IMR-90 (cell line): ENCODE measurements at regions not wholly inside any gene's neighbourhood (a gene's known extent, or its start where the extent isn't known, plus 50 kb on each side); places are given as distances from the start of the nearest gene placed in this dataset.

Source experiments
- ATAC-seq: fragments of 200-7000 bp; cut with Tn5 transposase; 2 replicates; pipeline ENCODE4 v1.9.1; 2020; ENCODE audit warnings: low read depth, mild to moderate bottlenecking, moderate library complexity
- BruUV-seq: library from RNA; stranded (reverse); fragments of 400-500 nt; replicated peaks from 2 replicates; lab custom pipeline; 2021; lab: Mats Ljungman, UMichigan
- CTCF ChIA-PET: fragments of 300-600 bp; formaldehyde crosslinking; extraction: SDS; loops from one replicate; lab custom pipeline; 2021; ENCODE audit warnings: antibody characterized with exemption; lab: Yijun Ruan, JAX
- POLR2A ChIA-PET: fragments of 300-600 bp; sonication (Branson Sonifier 250); formaldehyde crosslinking; loops from one replicate; lab custom pipeline; 2022; ENCODE audit warnings: antibody characterized with exemption; ENCODE audit not compliant: unreplicated experiment; lab: Charles Lee
- DNase-seq: peaks from one replicate; pipeline ENCODE4 v3.0.0; 2013
- H2AFZ ChIP-seq: replicated peaks from 2 replicates; pipeline ENCODE3; 2013; ENCODE audit warnings: low read length, mild to moderate bottlenecking; ENCODE audit not compliant: poor library complexity
- H2AK5ac ChIP-seq: 2 replicates; pipeline ENCODE4 v1.6.1; 2013; ENCODE audit warnings: low read depth, low read length, inconsistent platforms
- H2AK9ac ChIP-seq: replicated peaks from 2 replicates; pipeline ENCODE3; 2013; ENCODE audit warnings: mild to moderate bottlenecking, low read depth, low read length, moderate library complexity; ENCODE audit not compliant: poor library complexity
- H2BK120ac ChIP-seq: 2 replicates; pipeline ENCODE4 v1.6.1; 2013; ENCODE audit warnings: low read depth, low read length, inconsistent platforms
- H2BK15ac ChIP-seq: 3 replicates; pipeline ENCODE4 v1.6.1; 2013; ENCODE audit warnings: low read depth, low read length, inconsistent platforms
- H2BK20ac ChIP-seq: 2 replicates; pipeline ENCODE4 v1.6.1; 2013; ENCODE audit warnings: low read depth, mild to moderate bottlenecking, inconsistent platforms, low read length, moderate library complexity
- H2BK5ac ChIP-seq: 2 replicates; pipeline ENCODE4 v1.6.1; 2013; ENCODE audit warnings: mild to moderate bottlenecking, low read depth, low read length, inconsistent platforms; ENCODE audit not compliant: poor library complexity, severe bottlenecking
- H3K14ac ChIP-seq: replicated peaks from 2 replicates; pipeline ENCODE4 v1.6.1; 2013; ENCODE audit warnings: low read depth, low read length, inconsistent platforms
- H3K18ac ChIP-seq: 2 replicates; pipeline ENCODE4 v1.6.1; 2013; ENCODE audit warnings: low read depth, low read length, control low read depth
- H3K23ac ChIP-seq: 2 replicates; pipeline ENCODE4 v1.6.1; 2013; ENCODE audit warnings: low read depth, low read length, inconsistent platforms
- H3K27ac ChIP-seq: 2 replicates; pipeline ENCODE4 v1.5.1; 2013; ENCODE audit warnings: mild to moderate bottlenecking, control low read depth, low read length; ENCODE audit not compliant: insufficient read depth
- H3K27me3 ChIP-seq: 2 replicates; pipeline ENCODE4 v1.6.1; 2013; ENCODE audit warnings: low read length; ENCODE audit not compliant: control insufficient read depth, insufficient read depth
- H3K36me3 ChIP-seq: 2 replicates; pipeline ENCODE4 v1.6.1; 2013; ENCODE audit warnings: low read length, mixed read lengths; ENCODE audit not compliant: control insufficient read depth, insufficient read depth
- H3K4ac ChIP-seq: 2 replicates; pipeline ENCODE4 v1.6.1; 2013; ENCODE audit warnings: low read depth, low read length, inconsistent platforms
- H3K4me1 ChIP-seq: 2 replicates; pipeline ENCODE4 v1.6.1; 2013; ENCODE audit warnings: low read length, mixed read lengths; ENCODE audit not compliant: control insufficient read depth, insufficient read depth
- H3K4me2 ChIP-seq: 2 replicates; pipeline ENCODE4 v1.6.1; 2013; ENCODE audit warnings: low read depth, mild to moderate bottlenecking, control low read depth, low read length, moderate library complexity
- H3K4me3 ChIP-seq: 2 replicates; pipeline ENCODE4 v1.5.1; 2013; ENCODE audit warnings: low read depth, mild to moderate bottlenecking, control low read depth, low read length, moderate library complexity; ENCODE audit not compliant: insufficient read depth
- H3K56ac ChIP-seq: 2 replicates; pipeline ENCODE4 v1.6.1; 2013; ENCODE audit warnings: low read length, inconsistent platforms; ENCODE audit not compliant: insufficient read depth; ENCODE audit errors: extremely low read depth
- H3K79me1 ChIP-seq, 2 experiments: 2 replicates each; pipeline ENCODE4 v1.6.1; 2013; ENCODE audit warnings: low read length in 2 of 2, inconsistent platforms in 1 of 2, low read depth in 1 of 2
- H3K9ac ChIP-seq: 2 replicates; pipeline ENCODE4 v1.6.1; 2013; ENCODE audit warnings: low read depth, low read length, control low read depth
- H3K9me1 ChIP-seq: 2 replicates; pipeline ENCODE4 v1.6.1; 2013; ENCODE audit warnings: low read length, inconsistent platforms; ENCODE audit not compliant: insufficient read depth
- H3K9me3 ChIP-seq: 2 replicates; pipeline ENCODE4 v1.6.1; 2013; ENCODE audit warnings: low read length; ENCODE audit not compliant: control insufficient read depth, insufficient read depth
- H4K20me1 ChIP-seq: 2 replicates; pipeline ENCODE4 v1.6.1; 2013; ENCODE audit warnings: low read length, inconsistent platforms; ENCODE audit not compliant: insufficient read depth
- H4K5ac ChIP-seq: 2 replicates; pipeline ENCODE4 v1.6.1; 2013; ENCODE audit warnings: mild to moderate bottlenecking, low read depth, low read length, control low read depth
- H4K8ac ChIP-seq, 2 experiments: 2 replicates each; pipeline ENCODE4 v1.6.1; 2013; ENCODE audit warnings: low read depth in 2 of 2, low read length in 2 of 2, control low read depth in 1 of 2, inconsistent platforms in 1 of 2
- H4K91ac ChIP-seq: 2 replicates; pipeline ENCODE4 v1.6.1; 2013; ENCODE audit warnings: low read depth, low read length, inconsistent platforms; ENCODE audit not compliant: insufficient read depth
- BHLHE40 ChIP-seq: fragments of 150-350 bp; IDR thresholded peaks from 2 replicates; pipeline ENCODE4 v1.6.1; 2016; ENCODE audit warnings: mild to moderate bottlenecking, low read depth, low read length
- FOS ChIP-seq: fragments of 150-350 bp; IDR thresholded peaks from 2 replicates; pipeline ENCODE4 v1.6.1; 2016; ENCODE audit warnings: low read depth, low read length
- MAFK ChIP-seq: IDR thresholded peaks from 2 replicates; pipeline ENCODE4 v1.6.1; 2012; ENCODE audit warnings: low read depth, low read length, improper control_type of control experiment
- NFE2L2 ChIP-seq: fragments of 150-350 bp; IDR thresholded peaks from 2 replicates; pipeline ENCODE4 v1.6.1; 2016; ENCODE audit warnings: low read depth, mild to moderate bottlenecking, low read length
- POLR2A ChIP-seq: IDR thresholded peaks from 2 replicates; pipeline ENCODE4 v1.6.1; 2012; ENCODE audit warnings: mild to moderate bottlenecking, low read depth, low read length
- RAD21 ChIP-seq: IDR thresholded peaks from 2 replicates; pipeline ENCODE4 v1.6.1; 2012; ENCODE audit warnings: low read length, improper control_type of control experiment
- RCOR1 ChIP-seq: IDR thresholded peaks from 2 replicates; pipeline ENCODE4 v1.6.1; 2012; ENCODE audit warnings: mild to moderate bottlenecking, low read length, improper control_type of control experiment; ENCODE audit not compliant: insufficient replicate concordance
- SMC3 ChIP-seq: fragments of 150-350 bp; IDR thresholded peaks from 2 replicates; pipeline ENCODE4 v1.6.1; 2016; ENCODE audit warnings: low read depth, mild to moderate bottlenecking, antibody characterized with exemption, low read length, moderate library complexity
- WGBS, 2 experiments: methylation state at CpG; one replicate each; pipeline versions ENCODE4 v1.1.5 to v1.1.7; 2013; ENCODE audit warnings: missing lambda C conversion rate in 2 of 2; ENCODE audit not compliant: insufficient read length in 1 of 2; ENCODE audit errors: extremely low coverage in 2 of 2; 5-methylcytosine and 5-hydroxymethylcytosine counted together
- dilution Hi-C: fragments of 300-500 bp; cut with HindIII; formaldehyde crosslinking; loops from one replicate; pipeline ENCODE4 v1.14.3; 2018; ENCODE audit warnings: low sequenced_read_pairs; ENCODE audit not compliant: unreplicated experiment
- in situ Hi-C: fragments of 300-500 bp; cut with MboI; formaldehyde crosslinking; loops from 3 replicates; pipeline ENCODE4 v1.14.3; 2019; ENCODE audit warnings: low sequenced_read_pairs, inconsistent platforms, mixed read lengths
- intact Hi-C: fragments of 100-400 bp; cut with micrococcal nuclease; formaldehyde crosslinking; loops from 2 replicates; pipeline ENCODE4 v1.10.0; 2022
- TF ChIP-seq, protein P1 (sequence below): fragments of 150-350 bp; IDR thresholded peaks from 2 replicates; pipeline ENCODE4 v1.6.1; 2017; ENCODE audit warnings: mild to moderate bottlenecking, antibody characterized with exemption, low read length, low read depth

DNA sequence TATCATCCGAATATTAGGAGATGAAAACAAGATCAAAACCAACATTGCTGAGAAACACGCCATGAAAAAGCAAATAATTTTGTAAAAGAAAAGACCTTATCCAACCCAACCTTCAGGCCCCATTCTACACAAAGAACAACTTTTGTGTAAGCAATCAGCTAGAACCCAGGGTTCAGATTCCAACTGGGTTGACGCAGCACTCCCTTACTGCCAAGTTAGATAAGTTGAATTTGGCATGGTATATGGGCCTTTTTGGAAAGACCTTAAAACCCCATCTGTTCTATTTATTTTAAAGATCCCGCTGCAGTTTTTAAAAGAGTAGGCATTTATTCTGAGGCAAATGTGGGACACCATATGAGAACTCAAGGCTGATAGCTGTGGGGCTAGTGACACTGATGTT lies 2033.8 kb upstream of the WWC1 start:
- Histone ChIP-seq H3K36me3 (no peaks in the 10 kb centered on the region), H3K9me1 (no peaks in the 10 kb centered on the region), H3K27me3 (no peaks in the 10 kb centered on the region), H3K27ac (no peak overlapping the region), H4K8ac (no peak overlapping the region), H3K4me1 (no peaks in the 10 kb centered on the region), H2BK120ac (no peak overlapping the region), H3K4me3 (no peak overlapping the region), H2AK9ac (no peak overlapping the region), H3K79me1 (no peaks in the 10 kb centered on the region), H4K91ac (no peak overlapping the region), H3K56ac (no peak overlapping the region), H3K9ac (no peak overlapping the region), H4K20me1 (no peaks in the 10 kb centered on the region), H3K14ac (no peak overlapping the region), H3K9me3 (peaks cover 8% of the 10 kb centered on the region; the same call in 1 of the 2 replicates), H2AFZ (no peak overlapping the region), H2BK20ac (no peak overlapping the region), H2AK5ac (no peak overlapping the region), H3K23ac (no peak overlapping the region), H2BK15ac (no peak overlapping the region), H3K4ac (no peak overlapping the region), H2BK5ac (no peak overlapping the region), H4K5ac (no peak overlapping the region), H3K4me2 (no peak overlapping the region), H3K18ac (no peak overlapping the region)
- no CpG with 5 or more reads among the region's 4 CpGs for WGBS, 2 experiments
- ATAC-seq (no peak), DNase-seq (no peak)
- TF ChIP-seq SMC3 = no peak
- no peak for TF ChIP-seq MAFK
- TF ChIP-seq RAD21 = no peak
- TF ChIP-seq NFE2L2 = no peak
- TF ChIP-seq, protein P1, sequence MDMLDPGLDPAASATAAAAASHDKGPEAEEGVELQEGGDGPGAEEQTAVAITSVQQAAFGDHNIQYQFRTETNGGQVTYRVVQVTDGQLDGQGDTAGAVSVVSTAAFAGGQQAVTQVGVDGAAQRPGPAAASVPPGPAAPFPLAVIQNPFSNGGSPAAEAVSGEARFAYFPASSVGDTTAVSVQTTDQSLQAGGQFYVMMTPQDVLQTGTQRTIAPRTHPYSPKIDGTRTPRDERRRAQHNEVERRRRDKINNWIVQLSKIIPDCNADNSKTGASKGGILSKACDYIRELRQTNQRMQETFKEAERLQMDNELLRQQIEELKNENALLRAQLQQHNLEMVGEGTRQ = no peak
- no peak for TF ChIP-seq FOS
- TF ChIP-seq BHLHE40 = no peak
- TF ChIP-seq POLR2A = no peak
- TF ChIP-seq RCOR1 = no peak
- POLR2A ChIA-PET = no interaction called here
- intact Hi-C loops = no loop called here
- in situ Hi-C loops = no loop called here
- dilution Hi-C loops = no loop called here
- no TSS peak for BruUV-seq
- CTCF ChIA-PET = no interaction called here
